GM18511 (cell line): ENCODE measurements at regions not wholly inside any gene's neighbourhood (a gene's known extent, or its start where the extent isn't known, plus 50 kb on each side); places are given as distances from the start of the nearest gene placed in this dataset.
A peak's percentile ranks its signal among the peaks of the same experiment; 100 is the strongest.
"Not testable (repeated sequence)": the region's sequence is repeated elsewhere in the genome, so short reads cannot be mapped to it uniquely, and the experiment has no call there.

Source experiments
- ATAC-seq: cut with Tn5 transposase; IDR thresholded peaks from one replicate; pipeline ENCODE4 v1.9.1; 2021; ENCODE audit warnings: mild to moderate bottlenecking, moderate library complexity; ENCODE audit not compliant: unreplicated experiment

- ATAC-seq = no peak
These were observed 106.3 kb upstream of the FOXA2 start for GRCh38 chr20:22690616-22691179.

- peak; percentile 81 for ATAC-seq
These were observed 107.2 kb upstream of the FOXA2 start for GRCh38 chr20:22691369-22692118.

GRCh38 chr20:22692119-22692475 lies 107.7 kb upstream of the FOXA2 start:
- no peak for ATAC-seq

DNA sequence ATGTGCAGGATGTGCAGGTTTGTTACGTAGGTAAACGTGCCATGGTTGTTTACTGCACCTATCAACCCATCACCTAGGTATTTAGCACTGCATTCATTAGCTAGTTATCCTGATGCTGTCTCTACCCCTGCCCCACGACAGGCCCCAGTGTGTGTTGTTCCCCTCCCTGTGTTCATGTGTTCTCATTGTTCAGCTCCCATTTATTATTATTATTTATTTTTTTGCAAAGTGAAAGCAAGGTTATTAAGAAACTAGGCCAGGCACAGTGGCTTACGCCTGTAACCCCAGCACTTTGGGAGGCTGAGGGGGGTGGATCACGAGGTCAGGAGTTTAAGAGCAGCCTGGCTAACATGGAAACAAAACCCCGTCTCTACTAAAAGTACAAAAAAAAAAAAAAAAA lies 108.2 kb upstream of the FOXA2 start:
- not testable (repeated sequence) for ATAC-seq

DNA sequence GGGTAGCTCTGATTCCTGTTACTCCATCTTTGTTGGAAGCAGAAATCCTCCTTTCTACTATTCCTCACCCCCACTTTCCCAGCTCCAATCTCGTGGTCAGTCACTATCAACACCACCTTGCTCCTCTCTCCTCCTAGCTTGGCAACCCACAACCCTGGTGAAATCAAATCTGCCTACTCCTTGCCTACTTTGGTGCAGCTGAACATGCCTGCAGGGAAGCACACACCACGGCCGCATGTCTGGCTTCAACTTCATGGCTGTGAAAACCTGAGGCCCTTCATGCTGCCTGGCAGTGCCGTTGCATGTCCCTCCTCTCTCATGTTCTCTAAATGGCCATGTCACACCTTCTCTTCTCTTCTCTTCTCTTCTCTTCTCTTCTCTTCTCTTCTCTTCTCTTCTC lies 112.4 kb upstream of the FOXA2 start:
- no peak for ATAC-seq

GRCh38 chr20:22698259-22698842 lies 114.0 kb upstream of the FOXA2 start:
- no peak for ATAC-seq

DNA sequence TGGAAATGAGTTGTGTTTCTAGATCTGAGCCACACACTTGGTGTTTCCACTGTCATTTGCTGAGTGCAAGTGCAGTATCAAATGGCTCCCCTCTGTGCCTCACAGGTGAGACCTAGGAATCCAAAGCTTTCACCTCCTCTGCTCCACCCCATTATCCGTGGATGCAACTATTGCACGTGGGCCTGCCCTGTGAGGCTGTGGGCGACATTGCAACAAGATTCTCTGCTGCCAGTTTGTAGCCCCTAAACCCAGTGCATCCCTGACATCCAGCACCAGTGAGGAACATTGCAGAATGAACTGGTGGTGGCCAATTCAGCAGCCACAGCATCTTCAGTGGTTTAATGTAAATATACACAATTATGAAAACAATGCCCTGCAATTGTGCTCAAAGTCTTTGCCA lies 115.0 kb upstream of the FOXA2 start:
- no peak for ATAC-seq

DNA sequence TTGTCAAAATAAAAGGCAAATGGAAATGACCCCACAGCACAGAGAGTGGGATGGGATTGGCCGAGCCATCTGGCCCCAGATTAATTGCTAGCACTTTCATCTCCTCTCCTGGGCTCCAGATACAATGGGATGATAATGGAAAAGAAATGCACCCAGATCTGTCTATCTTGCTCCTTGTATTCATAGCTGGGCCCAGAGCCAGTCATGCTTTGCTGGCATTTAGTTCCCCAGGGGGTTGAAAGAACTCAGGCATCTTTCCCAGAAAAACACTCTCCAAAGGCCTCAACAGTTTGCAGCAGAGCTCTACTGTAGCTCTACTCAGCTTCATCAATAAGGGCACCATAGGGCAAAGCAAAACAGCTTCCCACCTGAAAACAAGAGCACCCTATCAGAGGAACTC lies 116.0 kb upstream of the FOXA2 start:
- no peak for ATAC-seq

DNA sequence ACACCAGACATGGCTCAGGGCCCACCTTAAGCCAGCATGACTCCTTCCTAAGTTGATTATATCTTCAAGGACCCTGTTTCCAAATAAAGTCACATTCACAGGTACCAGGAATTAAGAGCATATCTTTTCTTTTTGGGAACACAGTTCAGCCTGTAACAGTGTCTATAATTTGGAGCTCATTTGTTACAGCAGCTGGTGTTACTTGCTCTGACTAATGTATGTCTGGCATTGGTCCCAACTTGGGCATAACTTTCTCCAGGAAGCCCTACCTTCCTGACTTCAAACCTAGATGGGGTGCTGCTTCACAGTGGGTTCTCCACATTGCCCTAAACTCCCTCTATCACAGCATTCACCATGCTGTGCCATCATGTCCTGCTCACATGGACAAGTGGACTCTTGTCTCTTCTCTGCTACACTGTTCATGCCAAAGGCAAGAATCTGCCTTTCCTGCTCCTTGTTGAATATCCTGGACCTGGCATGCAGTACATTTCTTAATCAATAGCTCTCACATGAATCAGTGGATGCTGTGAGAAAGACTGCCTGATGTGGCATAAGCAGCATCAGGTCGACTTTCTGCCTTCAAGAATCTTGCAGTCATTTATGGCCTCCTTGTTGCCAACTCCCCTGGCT lies 117.4 kb upstream of the FOXA2 start:
- no peak for ATAC-seq

DNA sequence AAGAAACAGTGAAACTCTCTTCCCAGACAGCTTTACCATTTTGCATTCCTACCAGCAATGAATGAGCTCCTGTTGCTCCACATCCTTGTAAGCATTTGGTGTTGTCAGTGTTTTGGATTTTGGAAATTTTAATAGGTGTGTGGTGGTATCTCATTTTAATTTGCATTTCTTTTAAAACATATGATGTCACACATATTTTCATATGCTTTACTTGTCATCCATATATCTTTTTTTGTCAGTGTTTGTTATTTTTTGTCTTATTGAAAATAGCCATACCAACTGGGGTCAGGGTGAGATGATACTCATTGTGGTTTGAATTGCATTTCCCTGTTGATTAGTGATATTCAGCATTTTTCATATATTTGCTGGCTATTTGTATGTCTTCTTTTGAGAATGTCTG lies 119.5 kb upstream of the FOXA2 start:
- no peak for ATAC-seq

DNA sequence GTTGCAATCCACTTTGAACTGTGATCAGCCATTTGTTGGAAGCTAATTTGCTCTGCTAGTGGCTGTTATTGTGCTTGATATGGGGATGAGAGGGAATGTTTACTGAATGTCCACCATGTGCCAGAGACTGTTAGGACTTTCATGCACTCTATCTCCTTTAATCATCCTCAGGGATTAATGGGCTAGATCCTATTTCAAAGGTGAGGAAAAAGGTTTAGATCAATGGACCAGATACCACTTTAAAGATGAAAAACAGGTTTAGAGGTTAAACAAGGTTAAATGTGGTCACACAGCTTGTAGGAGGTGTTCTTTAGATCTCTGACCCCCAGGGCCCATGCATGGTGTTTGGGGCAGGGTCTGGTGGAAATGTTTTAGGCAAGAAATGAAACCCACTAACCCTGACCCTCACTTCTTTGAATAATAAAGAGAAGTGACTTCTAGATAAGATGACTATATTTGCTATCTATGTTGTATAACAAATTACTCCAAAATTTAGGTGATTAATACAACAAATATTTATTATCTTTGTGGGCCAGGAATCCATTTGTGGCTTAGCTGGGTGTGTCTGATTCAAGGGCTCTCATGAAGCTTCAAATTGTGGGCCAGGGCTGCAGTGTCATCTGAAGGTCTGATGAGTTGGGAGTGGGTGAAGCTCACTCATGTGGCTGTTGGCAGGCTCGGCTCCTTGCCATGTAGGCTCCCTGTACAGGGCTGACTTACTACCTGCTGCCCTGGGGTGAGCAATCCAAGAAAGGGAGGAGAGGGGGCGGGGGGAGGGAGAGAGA lies 127.8 kb upstream of the FOXA2 start:
- no peak for ATAC-seq

DNA sequence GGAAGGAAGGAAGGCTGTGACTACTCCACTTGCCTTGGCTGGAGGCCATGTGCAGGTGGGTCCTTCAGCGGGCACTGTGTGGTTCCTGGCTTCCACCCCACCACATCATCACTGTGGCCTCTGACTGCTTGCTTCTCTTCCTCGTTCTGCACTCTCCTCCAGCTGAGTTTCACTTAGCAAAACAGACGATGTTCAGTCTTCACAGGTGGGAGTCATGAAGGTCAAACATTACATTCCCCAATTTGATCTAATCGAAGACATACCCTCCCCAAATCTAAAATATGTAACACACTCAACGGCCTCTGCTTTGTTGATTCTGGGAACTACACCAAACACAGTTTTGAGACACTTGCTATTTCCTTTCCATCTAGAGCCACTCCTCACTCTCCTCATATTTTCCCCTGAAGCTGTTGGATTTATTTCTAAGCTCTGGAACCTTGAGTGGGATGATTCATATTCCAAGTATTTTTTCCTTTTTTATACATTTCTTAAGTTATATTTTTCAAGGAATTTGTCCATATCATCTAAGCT lies 132.5 kb upstream of the FOXA2 start:
- no peak for ATAC-seq

DNA sequence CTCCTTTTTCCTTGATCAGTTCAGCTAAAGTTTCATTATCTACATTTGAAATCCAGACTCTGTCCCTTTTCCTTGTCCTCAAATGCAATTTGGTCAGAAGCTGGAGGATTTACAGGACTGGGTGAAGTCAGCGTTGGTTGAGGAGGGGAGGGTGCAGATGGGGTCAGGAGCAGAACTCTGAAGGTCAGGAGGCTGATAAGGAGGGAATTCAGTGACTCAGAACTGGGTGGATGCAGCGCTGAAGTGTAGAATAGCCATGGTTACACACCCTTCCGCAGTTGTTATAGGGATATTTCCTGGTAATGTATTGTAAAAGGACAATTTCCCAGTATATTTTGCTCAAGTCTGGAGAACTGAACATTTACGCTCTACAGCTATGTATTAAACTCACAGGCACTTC lies 133.1 kb upstream of the FOXA2 start:
- no peak for ATAC-seq

- ATAC-seq = no peak
These were observed 134.8 kb upstream of the FOXA2 start for GRCh38 chr20:22719167-22719591.

GRCh38 chr20:22720206-22720605 lies 135.8 kb upstream of the FOXA2 start:
- ATAC-seq = no peak

DNA sequence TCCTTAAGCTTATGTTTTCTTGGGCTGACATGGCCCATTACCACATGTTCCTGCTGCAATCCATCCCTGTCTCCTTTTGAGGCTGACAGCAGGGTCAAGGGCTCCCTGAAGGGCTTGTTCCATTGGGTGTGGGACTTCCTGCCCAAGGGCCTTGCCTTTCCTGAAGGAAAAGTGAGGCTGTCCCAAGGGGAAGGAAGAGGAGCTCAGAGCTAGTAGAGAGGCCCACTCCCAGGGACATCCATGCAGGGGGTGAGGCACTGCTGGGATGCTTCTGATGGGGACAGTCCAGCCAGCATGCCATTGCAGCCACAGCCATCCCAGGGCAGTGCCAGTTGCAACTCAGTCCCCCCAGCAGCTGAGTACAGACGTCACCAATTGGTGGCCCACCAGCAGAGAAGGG lies 138.4 kb upstream of the FOXA2 start:
- ATAC-seq = no peak

DNA sequence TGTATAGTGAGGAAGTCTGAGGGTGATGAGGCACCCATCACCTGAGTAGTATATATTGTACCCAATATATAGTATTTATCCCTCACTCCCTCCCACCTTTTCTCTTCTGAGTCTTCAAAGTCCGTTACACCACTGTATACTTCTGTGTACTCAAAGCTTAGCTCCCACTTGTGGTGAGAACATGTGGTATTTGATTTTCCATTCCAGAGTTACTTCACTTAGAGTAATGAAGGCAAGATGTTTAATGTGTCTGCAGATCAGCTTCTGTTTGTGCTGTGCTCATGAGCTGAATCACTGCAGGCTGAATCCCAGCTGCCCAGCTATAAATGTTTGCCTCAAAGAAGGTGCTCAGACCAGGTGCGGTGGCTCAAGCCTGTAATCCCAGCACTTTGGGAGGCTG lies 139.3 kb upstream of the FOXA2 start:
- no peak for ATAC-seq

DNA sequence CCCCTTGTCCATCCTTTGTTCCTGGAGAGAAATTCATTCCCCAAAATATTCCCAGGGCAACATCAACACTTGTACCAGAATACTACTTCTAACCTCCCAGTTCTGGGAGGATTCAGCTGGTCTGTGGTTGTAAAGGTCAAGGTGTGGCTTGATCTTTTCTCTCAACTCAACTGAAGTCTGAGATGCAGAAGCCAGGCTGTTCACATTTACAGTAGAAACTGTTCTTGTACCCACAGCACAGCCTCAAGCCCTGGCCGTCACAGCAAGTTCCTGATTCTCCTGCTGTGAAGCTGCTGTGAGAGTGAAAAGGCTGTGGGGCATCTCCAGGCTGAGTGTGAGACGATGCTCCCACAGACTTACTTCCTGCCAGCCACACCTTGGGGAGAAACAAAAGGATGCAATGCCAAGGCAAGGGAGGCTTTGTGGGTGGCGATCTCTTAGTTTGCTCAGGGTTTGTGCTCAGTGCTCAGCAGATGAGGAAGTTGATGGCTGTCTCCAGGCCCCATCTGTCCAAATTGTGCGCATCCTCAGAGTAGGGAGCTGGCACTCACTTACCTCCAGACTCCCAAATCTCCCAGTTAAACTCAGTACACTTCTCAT lies 143.9 kb upstream of the FOXA2 start:
- no peak for ATAC-seq

DNA sequence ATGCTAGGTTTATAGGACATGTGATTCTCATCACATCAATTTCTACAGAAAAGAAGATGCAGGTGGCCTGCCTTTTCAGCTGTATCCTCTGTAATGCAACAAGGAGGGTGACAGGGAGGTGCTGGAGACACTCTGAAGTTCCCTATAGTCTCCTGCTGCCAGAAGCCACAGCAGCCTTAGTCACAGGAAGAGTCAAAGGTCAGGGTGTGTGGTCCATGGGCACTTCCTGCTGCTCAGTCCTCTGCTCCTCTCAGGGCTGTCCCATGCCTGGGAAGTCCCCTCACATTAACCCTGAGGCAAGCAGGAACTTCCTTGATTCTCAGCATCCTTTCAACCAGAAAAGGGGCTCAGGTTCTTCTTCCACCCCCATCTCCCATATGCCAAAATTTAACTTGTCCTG lies 144.8 kb upstream of the FOXA2 start:
- no peak for ATAC-seq

- no peak for ATAC-seq
These were observed 145.4 kb upstream of the FOXA2 start for GRCh38 chr20:22729616-22730236.
